Activated CD8-positive, alpha-beta T cell treated with anti-CD3 and anti-CD28 coated beads, Interleukin-2, amount 10 ng/mL, durations not matched to agents 7 days and 5 days (primary cell): ENCODE measurements at regions not wholly inside any gene's neighbourhood (a gene's known extent, or its start where the extent isn't known, plus 50 kb on each side); places are given as distances from the start of the nearest gene placed in this dataset.
"Not testable (repeated sequence)": the region's sequence is repeated elsewhere in the genome, so short reads cannot be mapped to it uniquely, and the experiment has no call there.

Source experiments
- ATAC-seq: fragments of 150-1000 bp; cut with Tn5 transposase; one replicate; pipeline ENCODE4 v1.10.0; 2021; ENCODE audit warnings: moderate library complexity
- CTCF ChIA-PET: fragments of 350-600 bp; sonication (Branson Sonifier 250); formaldehyde crosslinking; loops from one replicate; lab custom pipeline; 2021; ENCODE audit warnings: antibody characterized with exemption; lab: Charles Lee
- POLR2A ChIA-PET: fragments of 350-600 bp; sonication (Branson Sonifier 250); formaldehyde crosslinking; loops from one replicate; lab custom pipeline; 2021; ENCODE audit warnings: antibody characterized with exemption; lab: Charles Lee
- DNase-seq: peaks from one replicate; pipeline ENCODE4 v3.0.0-alpha.2; 2020
- H3K27ac Mint-ChIP-seq: one replicate; pipeline ENCODE4 v1.8.0; 2021; ENCODE audit warnings: mild to moderate bottlenecking, mixed read lengths
- H3K27me3 Mint-ChIP-seq: one replicate; pipeline ENCODE4 v1.8.0; 2021; ENCODE audit warnings: low read depth, mixed read lengths
- H3K36me3 Mint-ChIP-seq: one replicate; pipeline ENCODE4 v1.8.0; 2021; ENCODE audit warnings: low read depth, mixed read lengths
- H3K4me1 Mint-ChIP-seq: one replicate; pipeline ENCODE4 v1.8.0; 2021; ENCODE audit warnings: low read depth, mixed read lengths
- H3K4me3 Mint-ChIP-seq: one replicate; pipeline ENCODE4 v1.8.0; 2021; ENCODE audit warnings: mild to moderate bottlenecking, mixed read lengths
- H3K9me3 Mint-ChIP-seq: one replicate; pipeline ENCODE4 v1.8.0; 2022; ENCODE audit warnings: mixed read lengths; ENCODE audit not compliant: insufficient read depth

GRCh38 chr5:2876183-2876582 is 124.7 kb upstream of the IRX2 start:
- no peak for DNase-seq
- H3K9me3 Mint-ChIP-seq, result peaks cover 24% of the 10 kb centered on the region
- ChIA-PET POLR2A (interaction anchor here (0.7 kb wide), 1 partner anchor 11 kb away, joined by 5 read pairs; no protein-coding TSS in a partner anchor), CTCF (no interaction called here)
- no peak overlapping the region for H3K27ac Mint-ChIP-seq
- no peaks in the 10 kb centered on the region for H3K4me1 Mint-ChIP-seq
- ATAC-seq, result no peak
- H3K27me3 Mint-ChIP-seq, result no peaks in the 10 kb centered on the region
- no peaks in the 10 kb centered on the region for H3K36me3 Mint-ChIP-seq
- H3K4me3 Mint-ChIP-seq, result no peak overlapping the region

- Mint-ChIP-seq H3K27ac (no peak overlapping the region), H3K4me1 (no peaks in the 10 kb centered on the region), H3K4me3 (no peak overlapping the region), H3K9me3 (peaks cover 14% of the 10 kb centered on the region), H3K36me3 (no peaks in the 10 kb centered on the region), H3K27me3 (no peaks in the 10 kb centered on the region)
- ATAC-seq, result no peak
- no peak for DNase-seq
- POLR2A ChIA-PET, result no interaction called here
- CTCF ChIA-PET, result no interaction called here
Measured at GRCh38 chr5:2874099-2874498, 122.6 kb upstream of the IRX2 start.

- Mint-ChIP-seq H3K4me1 (no peaks in the 10 kb centered on the region), H3K27me3 (no peaks in the 10 kb centered on the region), H3K36me3 (no peaks in the 10 kb centered on the region), H3K4me3 (no peak overlapping the region), H3K27ac (no peak overlapping the region), H3K9me3 (peaks cover 6% of the 10 kb centered on the region)
- no peak for DNase-seq
- ATAC-seq, result no peak
- ChIA-PET POLR2A (no interaction called here), CTCF (no interaction called here)
Measured at GRCh38 chr5:2872676-2873075, 121.2 kb upstream of the IRX2 start.

- peaks cover 5% of the 10 kb centered on the region for H3K9me3 Mint-ChIP-seq
- no peaks in the 10 kb centered on the region for H3K36me3 Mint-ChIP-seq
- ATAC-seq, result no peak
- H3K4me3 Mint-ChIP-seq, result no peak overlapping the region
- no peaks in the 10 kb centered on the region for H3K27me3 Mint-ChIP-seq
- ChIA-PET CTCF (no interaction called here), POLR2A (no interaction called here)
- no peak for DNase-seq
- no peaks in the 10 kb centered on the region for H3K4me1 Mint-ChIP-seq
- H3K27ac Mint-ChIP-seq, result no peak overlapping the region
Measured at GRCh38 chr5:2871282-2871681, 119.8 kb upstream of the IRX2 start.

DNA sequence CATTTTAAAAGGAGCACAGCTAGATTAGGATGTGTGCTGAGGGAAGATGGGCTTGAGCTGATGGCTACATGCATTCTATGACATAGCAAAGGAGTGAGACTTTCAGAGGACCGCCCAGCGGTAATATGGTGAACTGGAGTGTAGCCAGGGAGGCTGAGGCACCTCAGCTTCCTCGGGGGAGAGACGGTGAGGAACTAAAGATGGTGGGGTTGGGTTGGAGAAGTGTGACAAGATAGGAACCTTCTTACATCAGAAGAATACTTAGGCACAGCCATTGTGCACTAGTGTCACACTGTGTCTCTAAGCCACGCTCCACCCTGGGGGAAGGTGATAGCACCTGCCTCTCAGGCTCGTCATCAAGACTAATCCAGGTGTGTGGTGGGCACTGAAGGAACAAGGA is 118.0 kb upstream of the IRX2 start:
- H3K4me1 Mint-ChIP-seq, result no peaks in the 10 kb centered on the region
- H3K36me3 Mint-ChIP-seq, result no peaks in the 10 kb centered on the region
- DNase-seq, result no peak
- H3K9me3 Mint-ChIP-seq, result peaks cover 9% of the 10 kb centered on the region
- H3K27ac Mint-ChIP-seq, result no peak overlapping the region
- ATAC-seq, result no peak
- ChIA-PET CTCF (no interaction called here), POLR2A (no interaction called here)
- no peaks in the 10 kb centered on the region for H3K27me3 Mint-ChIP-seq
- H3K4me3 Mint-ChIP-seq, result no peak overlapping the region

DNA sequence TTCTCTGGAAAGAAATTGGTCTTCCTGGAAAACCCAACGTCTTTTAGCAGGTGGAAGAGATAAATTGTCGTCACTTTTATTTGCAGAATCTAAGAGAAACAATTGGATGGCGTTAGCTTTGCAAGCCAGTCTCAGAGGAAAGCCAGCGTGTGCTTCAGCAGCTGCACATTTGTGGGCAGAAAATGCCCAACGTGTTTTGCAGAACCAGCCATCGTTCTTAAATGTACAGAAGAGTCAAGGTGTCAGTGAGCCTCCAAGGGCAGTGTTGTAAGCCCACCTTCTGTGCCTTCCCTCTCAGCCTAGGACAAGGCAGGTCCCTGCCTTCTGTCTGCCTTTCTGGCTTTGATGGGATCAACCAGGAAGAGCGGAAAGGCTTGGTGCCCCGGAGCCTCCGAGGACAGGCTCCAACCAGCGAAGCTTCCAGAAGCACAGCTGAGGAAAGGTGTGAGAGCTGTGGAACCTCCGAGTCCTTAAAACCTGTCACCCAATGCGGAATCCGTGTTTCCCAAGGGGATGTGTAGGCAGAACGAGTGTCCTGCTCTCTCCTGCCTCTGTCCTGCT is 116.0 kb upstream of the IRX2 start:
- peaks cover 12% of the 10 kb centered on the region for H3K9me3 Mint-ChIP-seq
- H3K36me3 Mint-ChIP-seq, result no peaks in the 10 kb centered on the region
- no peak for DNase-seq
- H3K27ac Mint-ChIP-seq, result no peak overlapping the region
- no peaks in the 10 kb centered on the region for H3K27me3 Mint-ChIP-seq
- no peaks in the 10 kb centered on the region for H3K4me1 Mint-ChIP-seq
- ATAC-seq, result no peak
- no peak overlapping the region for H3K4me3 Mint-ChIP-seq
- CTCF ChIA-PET, result no interaction called here
- POLR2A ChIA-PET, result no interaction called here

- CTCF ChIA-PET, result no interaction called here
- Mint-ChIP-seq H3K9me3 (peaks cover 15% of the 10 kb centered on the region), H3K27me3 (no peaks in the 10 kb centered on the region), H3K36me3 (no peaks in the 10 kb centered on the region), H3K4me1 (no peaks in the 10 kb centered on the region), H3K4me3 (no peak overlapping the region), H3K27ac (no peak overlapping the region)
- ATAC-seq (no peak), DNase-seq (no peak)
- POLR2A ChIA-PET, result no interaction called here
Measured at GRCh38 chr5:2866662-2867372, 115.3 kb upstream of the IRX2 start.

GRCh38 chr5:2865856-2866255 is 114.4 kb upstream of the IRX2 start:
- H3K4me1 Mint-ChIP-seq, result no peaks in the 10 kb centered on the region
- H3K27ac Mint-ChIP-seq, result no peak overlapping the region
- ChIA-PET POLR2A (no interaction called here), CTCF (no interaction called here)
- no peaks in the 10 kb centered on the region for H3K27me3 Mint-ChIP-seq
- no peak overlapping the region for H3K4me3 Mint-ChIP-seq
- DNase-seq (no peak), ATAC-seq (no peak)
- no peaks in the 10 kb centered on the region for H3K36me3 Mint-ChIP-seq
- H3K9me3 Mint-ChIP-seq, result peaks cover 15% of the 10 kb centered on the region

GRCh38 chr5:2864515-2865105 is 113.1 kb upstream of the IRX2 start:
- H3K4me1 Mint-ChIP-seq, result no peaks in the 10 kb centered on the region

GRCh38 chr5:2863675-2864433 is 112.4 kb upstream of the IRX2 start:
- ChIA-PET CTCF (no interaction called here), POLR2A (no interaction called here)
- Mint-ChIP-seq H3K36me3 (no peaks in the 10 kb centered on the region), H3K27ac (no peak overlapping the region), H3K4me1 (no peaks in the 10 kb centered on the region), H3K27me3 (no peaks in the 10 kb centered on the region), H3K9me3 (peaks cover 10% of the 10 kb centered on the region), H3K4me3 (no peak overlapping the region)
- no peak for DNase-seq
- ATAC-seq, result no peak

More at GRCh38 chr5:2864515-2865105, 113.1 kb upstream of the IRX2 start:
- DNase-seq, result no peak
- Mint-ChIP-seq H3K27ac (no peak overlapping the region), H3K9me3 (peaks cover 10% of the 10 kb centered on the region), H3K36me3 (no peaks in the 10 kb centered on the region), H3K4me3 (no peak overlapping the region), H3K27me3 (no peaks in the 10 kb centered on the region)
- ChIA-PET POLR2A (no interaction called here), CTCF (no interaction called here)
- ATAC-seq, result no peak

DNA sequence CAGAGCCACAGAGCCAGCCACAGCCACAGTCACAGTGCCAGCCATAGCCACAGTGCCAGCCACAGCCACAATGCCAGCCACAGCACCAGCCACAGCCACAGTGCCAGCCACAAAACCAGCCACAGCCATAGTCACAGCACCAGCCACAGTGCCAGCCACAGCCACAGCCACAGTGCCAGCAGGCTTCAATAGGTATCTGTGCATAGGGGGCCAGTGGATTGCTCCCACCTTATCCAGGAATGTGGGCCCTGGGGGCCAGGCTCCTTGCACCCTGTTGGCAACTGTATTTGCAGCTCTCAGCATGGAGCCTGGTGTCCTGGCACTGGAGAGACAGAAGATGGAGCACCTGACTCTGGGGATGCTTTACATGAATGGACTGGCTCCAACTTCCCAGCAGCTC is 111.7 kb upstream of the IRX2 start:
- DNase-seq (no peak), ATAC-seq (no peak)
- H3K27me3 Mint-ChIP-seq, result no peaks in the 10 kb centered on the region
- CTCF ChIA-PET, result no interaction called here
- H3K36me3 Mint-ChIP-seq, result no peaks in the 10 kb centered on the region
- H3K4me3 Mint-ChIP-seq, result no peak overlapping the region
- no peak overlapping the region for H3K27ac Mint-ChIP-seq
- H3K4me1 Mint-ChIP-seq, result no peaks in the 10 kb centered on the region
- POLR2A ChIA-PET, result no interaction called here
- peaks cover 10% of the 10 kb centered on the region for H3K9me3 Mint-ChIP-seq

DNA sequence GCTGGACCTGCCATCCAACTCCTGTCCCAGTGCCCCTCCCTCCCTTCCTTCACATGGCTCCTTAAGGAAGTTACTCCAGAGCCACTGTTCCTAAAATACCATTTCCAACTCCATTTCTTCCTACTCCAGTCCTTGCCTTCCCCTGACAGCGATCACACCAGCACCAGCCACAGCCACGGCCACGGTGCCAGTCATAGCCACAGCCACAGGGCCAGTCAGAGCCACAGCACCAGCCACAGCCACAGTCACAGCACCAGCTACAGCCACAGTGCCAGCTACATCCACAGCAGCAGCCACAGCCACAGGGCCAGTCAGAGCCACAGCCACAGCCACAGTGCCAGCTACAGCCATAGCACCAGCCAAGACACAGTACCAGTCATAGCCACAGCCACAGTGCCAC is 110.7 kb upstream of the IRX2 start:
- ATAC-seq, H3K36me3 Mint-ChIP-seq, DNase-seq, CTCF ChIA-PET, H3K9me3 Mint-ChIP-seq, POLR2A ChIA-PET, H3K27ac Mint-ChIP-seq, H3K4me3 Mint-ChIP-seq, H3K27me3 Mint-ChIP-seq, H3K4me1 Mint-ChIP-seq: not testable (repeated sequence)
